ENCODE measurements at regions not wholly inside any gene's neighbourhood (a gene's known extent, or its start where the extent isn't known, plus 50 kb on each side); places are given as distances from the start of the nearest gene placed in this dataset.

DNA sequence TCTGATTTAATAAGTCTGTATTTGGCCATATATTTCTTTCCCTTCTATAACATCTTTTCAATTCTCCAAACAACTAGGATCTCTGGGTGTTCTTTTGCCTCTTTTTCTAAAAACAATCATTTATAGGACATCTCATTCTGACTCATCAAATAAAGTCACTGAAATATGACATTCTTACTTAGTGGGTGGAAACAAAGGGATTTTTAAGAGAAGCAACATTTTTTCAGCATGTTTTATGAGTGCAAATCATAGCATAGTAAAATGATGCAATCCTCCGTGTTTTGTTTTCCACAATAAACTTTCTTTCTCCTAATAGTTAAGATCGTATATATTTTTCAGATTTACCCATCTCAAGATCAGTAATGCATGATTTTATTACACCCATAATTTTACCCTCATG is 179.8 kb downstream of the SPCS3 start:
- FAIRE-seq (no peak), DNase-seq (ENCODE audit: insufficient read length, low spot score) (peak; percentile 41)

DNA sequence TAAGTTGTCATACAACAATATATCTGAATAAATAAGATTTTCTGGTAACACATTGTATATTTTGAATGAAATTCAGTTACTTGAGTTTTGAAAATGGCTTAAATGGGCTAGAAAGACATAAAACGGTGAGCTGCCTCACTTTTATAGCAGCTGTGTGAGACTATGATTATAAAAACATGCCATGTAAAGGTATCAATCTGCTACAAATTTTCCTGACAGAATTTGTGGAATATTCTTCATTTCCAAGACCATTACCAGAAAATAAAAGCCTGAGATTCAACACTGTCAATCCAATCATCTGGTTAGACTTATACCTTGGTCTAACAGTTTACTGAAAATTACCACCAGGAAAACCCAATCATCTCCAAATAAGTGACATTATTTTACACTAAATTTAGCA is 181.1 kb downstream of the SPCS3 start:
- FAIRE-seq: no peak

DNA sequence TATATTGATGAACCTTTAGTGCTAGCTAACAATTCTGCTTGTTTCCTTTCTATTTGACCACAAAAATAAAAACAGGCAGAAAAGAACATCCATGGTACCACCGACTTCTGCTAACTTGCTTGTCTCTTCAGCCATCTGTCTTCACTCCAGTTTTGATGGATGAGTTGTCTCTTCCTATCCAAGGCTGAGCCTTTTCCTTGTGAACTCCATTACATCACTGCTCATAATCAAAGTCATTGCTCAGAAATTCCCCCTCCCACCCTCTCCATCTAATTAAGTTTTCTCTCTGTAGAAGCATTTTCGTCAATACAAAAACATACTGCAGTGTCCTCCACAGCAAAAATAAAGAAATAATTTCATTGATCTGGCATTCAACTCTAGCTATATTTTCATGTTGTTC is 184.4 kb downstream of the SPCS3 start:
- DNase-seq (ENCODE audit: insufficient read length, low spot score) (no peak), FAIRE-seq (no peak)

More for the DNA sequence above, 181.1 kb downstream of the SPCS3 start:
- DNase-seq (ENCODE audit: insufficient read length, low spot score): no peak

DNA sequence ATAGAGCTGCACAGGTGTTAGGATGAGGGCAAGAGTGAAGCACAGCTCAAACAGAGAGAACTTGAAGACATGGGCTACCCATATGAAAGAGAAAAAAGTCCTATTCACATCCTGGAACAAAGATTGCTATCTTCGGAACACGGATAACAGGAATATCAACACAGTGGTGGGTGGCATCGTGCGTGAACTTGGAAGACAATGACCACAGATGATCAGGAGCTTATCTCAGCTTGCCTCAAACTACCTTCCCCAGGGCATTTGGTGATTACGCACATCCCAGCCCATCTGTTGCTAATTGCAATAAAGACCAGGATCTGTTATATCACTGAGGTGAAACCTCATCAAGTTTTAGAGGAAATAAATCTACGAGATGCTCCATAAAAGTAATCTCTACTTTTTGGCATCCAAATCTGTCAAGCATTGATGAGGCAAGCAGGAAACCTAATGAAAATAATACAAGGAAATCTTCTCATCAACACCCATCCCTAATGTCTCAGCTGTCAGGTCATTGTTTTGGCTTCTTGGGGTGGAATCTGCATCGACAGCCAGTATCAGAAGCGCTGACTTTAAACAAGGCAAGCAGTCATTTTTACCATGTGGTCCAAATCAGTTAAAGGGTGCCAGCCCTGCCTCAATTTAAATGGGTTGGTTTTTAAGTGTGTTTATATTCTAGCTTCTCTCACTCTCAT is 188.2 kb downstream of the SPCS3 start:
- DNase-seq (ENCODE audit: insufficient read length, low spot score): no peak
- no peak for FAIRE-seq

DNA sequence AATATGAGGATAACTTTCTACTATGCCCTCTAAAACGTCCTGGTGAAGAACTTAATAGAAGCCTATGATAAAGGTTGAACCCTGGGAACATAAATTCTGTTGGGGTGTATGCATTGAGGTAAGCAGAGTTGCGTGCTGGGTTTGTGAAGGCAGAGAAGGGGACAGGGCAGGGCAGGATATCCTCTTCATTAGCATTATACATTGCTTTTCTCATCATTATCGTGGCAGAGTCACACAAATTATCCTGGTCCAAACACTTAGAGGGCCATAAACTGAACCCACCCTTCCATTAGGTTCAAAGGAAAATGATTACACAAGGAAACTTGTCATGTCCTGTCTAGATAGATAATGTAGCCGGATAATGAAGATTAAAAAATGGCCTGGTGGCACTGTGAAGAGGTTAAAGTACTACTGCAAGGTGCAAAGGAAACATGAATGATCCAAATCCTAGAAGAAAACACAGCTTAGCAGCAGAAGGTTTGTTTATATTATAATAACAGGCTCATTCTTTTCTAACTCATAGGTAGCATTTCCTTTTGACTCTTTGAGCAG is 189.1 kb downstream of the SPCS3 start:
- FAIRE-seq (peak; percentile 48), DNase-seq (ENCODE audit: insufficient read length, low spot score) (no peak)

DNA sequence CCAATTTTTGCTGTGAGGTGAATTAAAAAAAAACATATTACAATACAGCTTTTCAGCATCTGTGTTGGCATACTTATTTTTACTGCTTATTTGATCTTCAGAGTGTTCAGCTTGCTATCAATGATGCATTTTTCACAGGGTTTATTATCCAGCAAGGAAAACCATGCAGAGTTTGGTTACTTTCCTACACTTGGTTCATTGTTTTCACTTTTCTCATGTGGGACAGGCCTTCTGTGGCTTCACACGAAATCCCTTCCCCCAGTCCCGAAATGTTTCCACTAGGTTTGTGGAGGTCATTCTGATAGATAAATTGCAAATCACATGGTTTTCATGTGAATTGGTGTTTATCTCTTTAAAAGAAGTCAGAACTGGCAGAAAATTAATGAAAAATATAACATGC is 205.8 kb downstream of the SPCS3 start:
- DNase-seq (ENCODE audit: insufficient read length, low spot score) (no peak), FAIRE-seq (no peak)

DNA sequence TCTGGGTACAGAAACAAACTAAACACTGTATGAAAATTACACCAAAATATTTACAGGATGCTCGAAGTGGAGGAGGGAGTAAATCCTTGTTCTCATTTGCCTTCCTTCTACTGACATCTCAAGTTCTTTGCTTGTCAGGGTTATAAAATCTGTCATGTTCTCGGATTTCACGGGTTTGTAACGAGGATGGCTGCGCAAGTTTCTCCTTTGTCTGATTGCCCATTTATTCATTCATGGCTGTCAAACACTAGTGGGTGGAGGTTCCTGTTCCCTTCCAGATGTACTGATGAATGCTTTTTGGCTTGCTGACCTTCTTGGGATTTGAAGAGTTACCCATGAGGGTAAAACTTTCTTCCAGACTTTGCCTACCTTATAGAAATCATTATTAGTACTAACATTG is 206.9 kb downstream of the SPCS3 start:
- no peak for FAIRE-seq
- DNase-seq (ENCODE audit: insufficient read length, low spot score): no peak

DNA sequence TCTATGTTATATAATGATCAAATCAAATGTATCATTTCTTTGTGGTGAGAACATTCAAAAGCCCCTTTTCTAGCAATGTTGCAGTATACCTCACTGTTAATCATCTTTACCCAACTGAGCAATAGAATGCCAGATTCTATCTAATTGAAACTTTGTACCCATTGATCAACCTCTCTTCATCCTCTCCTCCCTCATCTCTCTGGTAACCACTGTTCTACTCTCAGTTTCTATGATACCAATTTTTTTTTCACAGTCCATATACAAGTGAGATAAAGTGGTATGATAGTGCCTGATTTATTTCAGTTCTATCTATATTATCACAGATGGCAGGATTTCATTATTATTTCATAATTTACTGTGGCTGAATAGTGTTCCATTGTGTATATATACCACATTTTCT is 209.8 kb downstream of the SPCS3 start:
- FAIRE-seq: no peak
- DNase-seq (ENCODE audit: insufficient read length, low spot score): no peak

DNA sequence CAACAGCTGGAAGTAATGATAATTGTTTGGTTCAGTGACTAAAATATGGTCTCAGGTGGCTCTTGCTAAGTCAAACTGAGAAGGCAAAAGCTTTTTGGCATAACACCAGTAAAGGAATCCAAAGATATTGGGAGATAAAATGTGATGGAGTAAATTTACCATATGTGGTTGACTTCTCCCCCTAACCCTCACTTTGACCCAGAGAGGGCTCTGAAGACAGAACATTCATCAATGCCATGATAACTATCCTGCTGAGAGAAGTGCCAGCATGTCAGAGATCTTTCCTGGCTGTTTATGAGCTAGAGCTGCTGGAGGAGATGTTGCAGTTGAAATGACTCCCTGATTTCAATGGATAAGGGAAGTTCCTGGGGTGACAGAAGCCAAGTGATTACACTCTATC is 213.4 kb downstream of the SPCS3 start:
- peak; percentile 55 for FAIRE-seq
- no peak for DNase-seq (ENCODE audit: insufficient read length, low spot score)

DNA sequence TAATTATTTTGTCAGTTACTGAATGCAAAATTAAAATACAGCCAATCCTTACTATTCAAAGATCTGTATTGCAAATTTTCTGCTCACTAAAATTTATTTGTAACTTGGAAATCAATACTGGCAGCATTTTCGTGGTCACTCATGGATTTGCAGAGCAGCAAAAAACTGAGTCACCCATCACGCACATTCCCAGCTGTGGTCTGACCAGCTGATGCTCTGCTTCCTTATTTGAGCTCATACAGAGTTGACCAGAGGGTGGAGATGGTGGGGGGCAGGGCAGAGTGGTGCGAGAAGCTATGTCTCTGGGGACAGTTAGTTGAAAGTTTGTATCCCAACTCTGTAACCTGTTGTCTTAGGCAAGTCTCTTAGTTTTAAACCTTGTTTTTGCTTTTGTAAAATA is 214.8 kb downstream of the SPCS3 start:
- FAIRE-seq: peak; percentile 51
- peak; percentile 23 for DNase-seq (ENCODE audit: insufficient read length, low spot score)

DNA sequence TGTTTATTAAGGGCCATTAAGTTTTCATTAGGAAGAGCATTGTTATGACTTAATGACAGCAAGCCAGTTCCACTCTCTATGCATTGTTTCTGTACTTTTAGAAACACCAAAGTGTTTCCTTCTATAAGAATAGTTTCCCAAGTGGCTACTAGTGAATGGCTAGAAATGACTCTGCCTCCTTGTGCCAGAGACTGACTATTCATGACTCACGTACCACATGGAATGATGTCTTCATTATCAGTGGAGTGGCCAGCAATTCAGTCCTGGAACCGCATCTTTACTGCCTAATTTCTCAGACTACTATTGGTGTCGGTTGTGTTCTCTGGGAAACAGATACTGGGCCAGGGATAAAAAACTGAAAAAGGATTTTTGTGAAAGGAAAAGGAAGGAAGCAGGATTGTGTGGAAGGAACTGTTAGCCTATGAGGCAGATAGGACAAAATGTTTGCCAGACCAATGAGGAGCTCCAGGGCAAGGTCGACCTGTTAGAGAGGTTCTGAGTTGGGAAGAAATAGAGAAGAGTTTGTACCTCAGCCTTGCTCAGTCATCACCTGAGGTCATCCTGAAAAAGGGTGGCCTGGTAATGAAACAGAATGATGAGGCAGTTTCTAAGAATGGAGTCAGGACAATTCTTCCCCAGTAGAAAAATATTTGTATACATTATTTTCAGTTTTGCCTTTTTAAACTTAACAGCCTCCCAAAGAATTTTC is 218.6 kb downstream of the SPCS3 start:
- FAIRE-seq (peak; percentile 52), DNase-seq (ENCODE audit: insufficient read length, low spot score) (peak; percentile 27)

DNA sequence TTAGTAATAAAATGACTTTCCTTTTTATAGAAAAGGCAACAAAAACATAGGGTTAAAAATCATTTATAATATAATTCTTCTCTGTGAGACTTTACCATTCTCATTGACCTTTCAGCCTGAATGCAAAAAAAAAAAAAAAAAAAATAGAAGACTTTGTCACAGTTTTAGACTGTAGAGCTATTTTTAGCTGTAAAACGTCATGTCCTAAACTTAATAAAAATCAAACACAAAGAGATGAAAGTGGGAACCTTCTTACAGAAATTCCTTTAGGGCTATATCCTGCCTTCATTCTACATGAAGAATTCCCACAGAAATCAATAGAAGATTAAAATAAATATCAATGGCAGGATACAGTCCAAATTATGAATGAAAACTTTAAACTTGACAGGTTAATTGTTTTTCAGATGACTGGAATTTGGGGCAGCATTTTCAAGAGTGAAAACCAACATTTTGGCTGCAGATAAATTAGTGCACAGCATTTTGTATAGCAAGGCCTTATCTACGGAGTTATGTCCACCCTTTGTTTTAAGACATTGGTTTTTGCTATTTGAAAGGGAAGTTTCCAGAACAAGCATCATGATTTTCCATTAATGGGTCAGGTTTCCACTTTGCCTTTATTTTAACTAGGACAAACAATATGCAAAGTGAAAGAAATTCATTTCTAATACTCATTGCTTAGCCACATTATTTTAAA is 219.5 kb downstream of the SPCS3 start:
- DNase-seq (ENCODE audit: insufficient read length, low spot score): no peak
- no peak for FAIRE-seq

DNA sequence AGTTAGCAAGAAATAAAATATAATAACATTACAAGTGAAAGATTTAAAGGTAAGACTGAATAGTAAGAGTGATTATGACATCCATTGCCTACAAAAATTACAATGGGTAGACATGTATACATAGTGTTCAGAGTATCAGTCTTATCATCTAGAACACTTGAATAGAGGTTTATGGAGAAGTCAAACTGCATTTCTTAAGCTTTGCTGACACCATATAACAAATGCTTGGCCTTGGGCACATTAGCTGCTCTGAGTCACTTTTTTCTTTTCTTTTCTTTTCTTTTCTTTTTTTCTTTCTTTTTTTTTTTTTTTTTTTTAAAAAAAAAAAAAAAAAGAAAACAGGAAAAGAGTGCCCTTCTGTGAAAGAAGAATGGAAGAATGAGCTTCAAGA is 220.0 kb downstream of the SPCS3 start:
- no peak for DNase-seq (ENCODE audit: insufficient read length, low spot score)
- FAIRE-seq: no peak

DNA sequence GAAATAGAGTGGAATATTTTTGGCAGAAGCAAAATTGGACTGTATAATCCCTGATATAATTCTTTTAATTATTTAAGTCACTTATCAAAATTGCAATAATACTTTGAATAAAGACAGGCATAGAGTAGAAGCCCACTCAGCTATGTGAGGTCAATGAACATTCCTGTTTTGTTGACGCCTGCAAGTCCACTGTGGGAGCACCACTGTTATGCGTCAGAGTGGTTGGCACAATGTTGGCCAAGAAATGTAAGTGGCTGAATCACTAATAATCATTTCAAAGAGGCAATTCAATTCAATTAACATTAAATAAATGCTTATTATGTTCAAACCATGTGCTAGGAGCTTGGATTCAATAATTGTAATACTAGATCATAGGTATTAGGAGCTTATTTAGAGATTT is 221.0 kb downstream of the SPCS3 start:
- FAIRE-seq: no peak
- no peak for DNase-seq (ENCODE audit: insufficient read length, low spot score)

DNA sequence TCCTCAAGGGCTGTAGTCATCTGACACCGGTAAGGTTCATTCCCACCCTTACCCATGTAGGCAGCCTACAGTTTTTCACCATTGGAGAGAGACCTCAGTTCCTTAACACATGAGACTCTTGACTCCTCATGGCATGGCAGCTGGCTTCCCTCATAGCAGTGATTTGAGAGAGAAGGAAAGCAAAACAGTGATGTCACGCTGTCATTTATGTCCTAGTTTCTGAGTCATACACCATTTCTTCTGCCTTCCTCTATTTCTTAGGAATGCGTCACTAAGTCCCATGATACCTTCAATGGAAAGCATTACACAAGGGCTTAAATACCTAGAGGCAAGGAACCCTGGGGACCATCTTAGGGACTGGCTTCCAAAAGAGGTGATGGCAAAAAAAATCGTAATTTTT is 226.1 kb downstream of the SPCS3 start:
- no peak for DNase-seq (ENCODE audit: insufficient read length, low spot score)
- no peak for FAIRE-seq

DNA sequence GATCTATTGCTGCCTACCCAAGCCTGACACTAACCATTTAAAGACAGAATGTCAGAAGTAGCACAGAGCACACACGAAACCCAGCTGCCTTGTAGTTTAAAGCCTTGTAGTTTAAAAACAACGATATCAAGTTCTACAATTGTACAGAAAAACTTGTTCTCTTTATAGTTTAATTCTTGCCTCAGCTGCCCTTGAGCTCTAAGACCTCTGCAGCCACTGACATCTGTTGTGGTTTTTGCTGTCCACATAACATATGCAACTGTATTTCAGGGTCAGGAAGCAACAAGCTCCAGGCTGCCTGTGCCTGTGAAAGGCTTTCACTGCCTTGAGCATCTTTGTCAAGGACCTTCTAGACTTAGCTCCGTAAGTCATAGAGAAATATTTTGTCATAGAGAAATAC is 227.2 kb downstream of the SPCS3 start:
- DNase-seq (ENCODE audit: insufficient read length, low spot score) (no peak), FAIRE-seq (no peak)

DNA sequence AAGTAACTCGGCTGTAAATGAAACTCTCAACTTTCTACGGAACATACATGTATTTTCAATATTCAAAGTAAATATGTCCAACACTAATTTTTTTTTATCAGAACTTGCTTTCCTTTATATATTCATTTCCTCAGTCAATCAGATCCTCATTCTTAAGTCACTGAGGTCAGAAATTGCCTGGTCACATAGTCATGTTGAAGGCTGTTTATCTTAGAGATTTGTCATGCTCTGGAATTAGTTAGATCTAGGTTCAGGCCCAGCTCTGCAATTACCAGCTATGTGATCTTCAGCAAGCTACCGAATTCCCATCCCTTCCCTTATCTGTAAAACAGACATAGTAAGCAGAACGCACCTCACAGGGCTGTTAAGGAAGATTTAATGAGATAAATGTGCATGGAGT is 228.8 kb downstream of the SPCS3 start:
- peak; percentile 20 for FAIRE-seq
- DNase-seq (ENCODE audit: insufficient read length, low spot score): peak; percentile 29

DNA sequence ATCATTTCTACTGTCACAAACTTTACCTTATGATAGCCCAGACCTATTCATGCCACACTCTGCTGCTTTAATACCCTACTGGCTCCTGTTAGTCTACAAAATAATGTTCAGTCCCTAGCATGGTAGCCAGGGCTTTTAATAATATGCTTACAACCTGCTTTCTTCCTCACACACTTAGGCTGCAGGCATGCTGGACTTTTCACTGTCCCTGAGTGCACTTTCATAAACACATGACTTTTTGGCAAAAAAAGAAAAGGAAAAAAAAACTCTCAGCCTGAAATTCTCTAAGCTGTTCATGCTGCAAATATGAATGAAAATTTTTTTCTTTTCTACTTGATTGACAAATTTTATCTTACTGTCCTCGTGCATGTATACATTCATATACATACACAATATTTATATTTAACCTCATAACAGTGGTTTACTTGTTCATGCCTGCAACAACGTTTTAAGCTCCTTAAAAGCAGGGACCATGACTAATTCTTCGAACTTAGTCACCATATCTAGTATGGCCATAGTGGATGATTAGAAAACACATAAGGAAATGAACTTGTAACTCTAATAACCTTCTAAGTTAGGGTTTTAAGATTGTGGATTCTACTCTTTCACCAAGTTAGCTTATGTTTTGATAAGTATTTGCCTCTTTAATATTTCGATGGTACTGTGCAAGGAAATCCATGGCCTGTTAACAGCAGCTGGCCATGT is 229.5 kb downstream of the SPCS3 start:
- FAIRE-seq: no peak
- DNase-seq (ENCODE audit: insufficient read length, low spot score): no peak

DNA sequence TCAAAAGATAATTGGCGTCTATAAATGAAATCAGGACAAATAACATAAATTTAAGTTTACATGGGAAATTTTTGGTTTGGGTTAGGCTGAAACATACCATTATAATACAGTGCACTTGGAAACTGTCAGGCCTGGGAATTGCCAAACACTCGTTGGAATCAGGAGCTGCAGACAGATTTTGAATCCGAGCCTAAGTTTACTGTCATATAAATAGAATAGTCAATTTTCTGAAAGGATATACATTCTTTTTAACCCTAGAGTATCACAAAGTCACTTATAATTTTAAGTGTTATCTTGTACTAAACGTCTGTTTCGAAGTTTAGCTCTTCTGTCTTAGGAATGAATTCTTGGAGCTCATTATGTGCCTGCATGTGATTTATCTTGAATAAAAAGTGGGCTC is 234.1 kb downstream of the VEGFC start:
- no peak for DNase-seq (ENCODE audit: insufficient read length, low spot score)
- no peak for FAIRE-seq

DNA sequence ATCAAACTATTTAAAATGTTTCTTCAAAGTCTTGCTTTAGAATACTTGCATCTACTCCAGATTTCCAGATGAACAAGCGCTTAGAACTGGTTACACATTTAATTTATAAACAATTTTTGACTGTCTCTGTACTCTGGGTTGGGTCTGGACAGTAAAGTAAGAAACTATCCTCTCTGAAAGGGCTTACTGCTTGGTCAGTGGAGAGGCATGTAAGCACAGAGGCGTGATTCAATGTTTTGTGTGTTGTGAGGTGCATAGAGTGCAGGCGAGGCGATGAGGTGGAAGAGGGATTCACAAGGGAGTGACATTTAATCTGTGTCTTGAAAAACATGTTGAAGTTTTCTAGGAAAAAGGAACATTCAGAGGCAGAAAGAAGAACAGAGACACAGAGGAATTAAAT is 231.4 kb downstream of the VEGFC start:
- no peak for FAIRE-seq
- no peak for DNase-seq (ENCODE audit: insufficient read length, low spot score)

DNA sequence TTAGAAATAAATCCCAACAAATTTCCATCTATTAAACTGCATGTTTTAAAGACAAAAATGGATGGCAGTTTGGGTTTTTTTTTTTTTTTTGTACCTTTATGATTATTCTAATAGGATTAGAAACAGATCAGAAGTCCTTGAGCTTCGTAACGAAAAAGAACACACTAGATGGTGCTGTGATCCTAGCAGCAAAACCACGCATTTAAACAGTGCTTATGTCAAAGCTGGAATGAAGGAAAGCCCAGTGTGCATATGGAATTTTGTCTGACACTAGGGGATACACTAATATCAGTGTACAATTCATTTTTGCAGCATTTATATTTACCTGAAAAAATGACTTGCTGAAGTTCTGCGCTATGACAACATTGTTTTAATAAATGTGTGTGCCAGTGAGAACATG is 229.1 kb downstream of the VEGFC start:
- peak; percentile 14 for DNase-seq (ENCODE audit: insufficient read length, low spot score)
- FAIRE-seq: no peak

All from HTR-8/SVneo (cell line).